Skin of body (tissue), 1 donor: ENCODE measurements at regions not wholly inside any gene's neighbourhood (a gene's known extent, or its start where the extent isn't known, plus 50 kb on each side); places are given as distances from the start of the nearest gene placed in this dataset.
"Not testable (repeated sequence)": the region's sequence is repeated elsewhere in the genome, so short reads cannot be mapped to it uniquely, and the experiment has no call there.

Experiments used
- DNase-seq: peaks from one replicate; lab custom pipeline; 2025; lab: John Stamatoyannopoulos, UW

DNA sequence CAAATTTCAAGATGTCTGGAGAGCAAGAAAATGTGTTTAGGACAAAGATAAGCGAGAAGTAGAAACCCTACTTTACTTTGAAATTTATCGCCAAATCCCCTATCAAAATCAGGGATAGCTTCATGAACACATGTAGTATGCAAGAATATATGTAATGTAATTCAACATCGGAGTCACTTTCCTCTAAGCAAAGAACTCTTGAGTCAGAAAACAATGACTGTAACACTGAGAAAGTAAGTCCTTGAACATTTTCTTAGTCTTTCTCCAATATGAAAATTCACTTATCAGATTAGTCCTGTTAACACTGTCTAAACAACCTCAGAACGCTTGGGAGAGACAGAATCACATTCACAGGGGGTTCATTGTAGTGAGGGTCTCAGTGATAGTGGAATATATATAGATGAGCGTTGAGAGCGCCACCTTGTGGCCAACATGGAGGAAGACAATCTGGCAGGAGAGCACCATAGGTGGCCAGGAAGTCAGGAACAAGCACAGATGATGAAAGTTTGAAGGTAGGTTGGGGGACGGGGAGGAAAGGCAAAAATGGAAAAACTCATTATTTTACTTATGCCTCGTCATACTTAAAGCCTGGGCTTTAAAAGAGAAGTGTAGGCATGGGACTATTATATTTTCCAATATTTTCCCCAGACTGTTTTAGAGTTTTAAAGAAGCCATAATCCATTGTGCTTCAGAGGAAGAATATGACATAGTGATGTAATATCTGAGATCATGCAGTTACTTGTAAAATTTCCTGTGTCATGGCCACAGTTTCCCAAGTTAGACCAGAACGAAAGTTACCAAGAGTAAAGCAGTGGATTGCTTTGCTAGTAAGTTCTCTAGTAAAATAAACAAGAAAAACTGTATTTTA is 115.5 kb upstream of the GNAI1 start:
- peak; percentile 8 for DNase-seq

- DNase-seq = no peak
Measured at GRCh38 chr7:80017101-80017698, 117.4 kb upstream of the GNAI1 start.

DNA sequence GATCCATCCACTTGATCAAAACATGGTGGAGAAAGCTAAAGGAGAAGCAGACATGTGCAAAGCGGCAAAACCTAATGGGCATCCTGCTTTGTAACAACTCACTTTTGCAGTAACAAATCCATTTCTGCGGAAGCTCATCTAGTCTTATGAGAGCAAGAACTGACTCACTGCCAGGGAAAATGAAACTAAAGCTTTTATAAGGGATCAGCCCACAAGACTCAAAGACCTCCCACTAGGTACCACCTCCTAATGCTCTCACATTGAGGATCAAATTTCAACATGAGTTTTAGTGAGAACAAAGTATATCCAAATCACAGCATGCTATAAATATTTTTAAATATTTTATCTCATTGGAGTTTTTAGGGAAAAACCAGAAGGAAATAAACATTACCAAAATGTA is 120.1 kb upstream of the GNAI1 start:
- no peak for DNase-seq

- DNase-seq = no peak
Measured at GRCh38 chr7:80008039-80008438, 126.6 kb upstream of the GNAI1 start.

- no peak for DNase-seq
Measured at GRCh38 chr7:80002865-80003264, 131.8 kb upstream of the GNAI1 start.

GRCh38 chr7:79998363-79998762 is 136.3 kb upstream of the GNAI1 start:
- no peak for DNase-seq

DNA sequence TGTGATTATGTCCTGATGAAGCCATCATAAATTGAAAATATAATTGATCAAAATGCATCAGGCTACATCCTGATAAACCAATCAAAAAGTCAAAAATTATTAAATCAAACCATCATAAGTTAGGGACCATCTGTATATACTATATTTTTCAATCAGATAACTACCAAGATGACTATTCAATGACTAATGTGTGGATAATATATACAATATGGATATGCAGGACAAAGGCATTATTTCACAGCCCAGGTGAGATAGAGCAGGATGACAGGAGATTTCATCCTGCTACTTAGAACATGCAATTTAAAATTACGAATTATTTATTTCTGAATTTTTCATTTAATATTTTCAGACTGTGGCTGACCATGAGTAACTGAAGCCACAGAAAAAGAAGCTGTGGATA is 137.3 kb upstream of the GNAI1 start:
- DNase-seq = no peak

- not testable (repeated sequence) for DNase-seq
Measured at GRCh38 chr7:79995741-79996140, 138.9 kb upstream of the GNAI1 start.

DNA sequence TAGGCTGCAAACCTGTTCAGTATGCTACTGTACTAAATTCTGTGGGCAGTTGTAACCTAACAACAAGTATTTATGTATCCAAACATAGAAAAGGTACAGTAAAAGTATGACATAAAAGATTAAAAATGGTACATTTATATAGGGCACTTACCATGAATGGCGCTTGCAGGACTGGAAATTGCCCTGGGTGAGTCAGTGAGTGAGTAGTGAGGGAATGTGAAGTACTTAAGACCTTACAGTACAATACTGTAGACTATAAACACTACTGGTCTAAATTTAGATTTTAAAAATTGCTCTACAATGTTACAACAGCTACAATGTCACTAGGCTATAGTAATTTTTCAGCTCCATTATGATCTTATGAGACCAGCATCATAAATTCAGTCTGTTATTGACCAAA is 146.0 kb upstream of the GNAI1 start:
- no peak for DNase-seq

GRCh38 chr7:79984210-79984609 is 150.4 kb upstream of the GNAI1 start:
- DNase-seq = no peak

GRCh38 chr7:79982141-79982770 is 152.4 kb upstream of the GNAI1 start:
- no peak for DNase-seq

DNA sequence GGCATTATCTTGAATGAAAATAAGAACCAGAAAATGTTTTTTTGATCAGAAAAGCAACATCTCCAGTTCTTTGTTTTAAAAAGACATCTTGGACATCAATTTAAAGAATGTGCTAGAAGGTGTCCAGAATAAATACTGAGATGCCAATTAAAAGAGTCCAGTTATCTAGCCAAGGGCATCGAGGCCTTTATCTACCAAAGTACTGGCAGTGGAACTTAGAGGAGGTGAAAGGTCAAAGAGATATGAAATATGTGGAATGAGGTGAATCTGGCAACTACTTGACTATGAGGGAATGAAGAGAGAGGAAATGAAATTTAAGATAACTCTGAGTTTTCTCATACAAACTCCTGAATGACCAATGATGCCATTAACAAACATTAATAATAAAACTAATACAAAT is 154.3 kb upstream of the GNAI1 start:
- DNase-seq = no peak

DNA sequence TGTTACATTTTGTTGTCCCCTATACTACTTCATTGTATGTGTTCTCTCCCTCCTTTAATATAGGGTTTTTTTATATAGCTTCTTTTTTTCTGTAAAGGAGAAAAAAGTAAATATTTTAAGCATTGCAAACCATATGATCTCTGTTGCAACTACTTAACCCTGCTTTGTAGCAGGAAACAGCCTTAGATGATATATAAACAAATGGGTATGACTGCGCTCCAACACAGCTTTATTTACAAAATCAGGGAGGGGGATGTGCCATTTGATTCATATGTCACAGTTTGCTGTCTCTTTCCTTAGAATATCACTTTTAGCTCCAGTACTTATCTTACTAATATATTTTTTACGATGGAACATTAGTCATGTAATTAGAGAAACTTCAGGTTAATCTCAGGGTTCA is 155.2 kb upstream of the GNAI1 start:
- DNase-seq = no peak

DNA sequence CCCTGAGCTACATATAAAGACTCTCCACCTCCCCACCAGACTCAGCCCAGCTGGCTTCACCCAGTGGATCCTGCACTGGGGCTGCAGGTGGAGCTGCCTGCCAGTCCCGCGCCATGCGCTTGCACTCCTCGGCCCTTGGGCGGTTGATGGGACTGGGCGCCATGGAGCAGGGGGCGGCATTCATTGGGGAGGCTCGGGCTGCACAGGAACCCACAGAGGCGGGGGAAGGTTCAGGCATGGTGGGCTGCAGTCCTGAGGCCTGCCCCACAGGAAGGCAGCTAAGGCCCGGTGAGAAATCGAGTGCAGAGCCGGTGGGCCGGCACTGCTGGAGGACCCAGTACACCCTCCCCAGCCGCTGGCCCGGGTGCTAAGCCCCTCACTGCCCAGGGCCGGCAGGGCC is 157.2 kb upstream of the GNAI1 start:
- DNase-seq = no peak

- DNase-seq = not testable (repeated sequence)
Measured at GRCh38 chr7:79976711-79977020, 158.0 kb upstream of the GNAI1 start.

- not testable (repeated sequence) for DNase-seq
Measured at GRCh38 chr7:79975986-79976710, 158.5 kb upstream of the GNAI1 start.

- DNase-seq = no peak
Measured at GRCh38 chr7:79973455-79973854, 161.2 kb upstream of the GNAI1 start.

GRCh38 chr7:79971058-79971457 is 163.6 kb upstream of the GNAI1 start:
- no peak for DNase-seq

DNA sequence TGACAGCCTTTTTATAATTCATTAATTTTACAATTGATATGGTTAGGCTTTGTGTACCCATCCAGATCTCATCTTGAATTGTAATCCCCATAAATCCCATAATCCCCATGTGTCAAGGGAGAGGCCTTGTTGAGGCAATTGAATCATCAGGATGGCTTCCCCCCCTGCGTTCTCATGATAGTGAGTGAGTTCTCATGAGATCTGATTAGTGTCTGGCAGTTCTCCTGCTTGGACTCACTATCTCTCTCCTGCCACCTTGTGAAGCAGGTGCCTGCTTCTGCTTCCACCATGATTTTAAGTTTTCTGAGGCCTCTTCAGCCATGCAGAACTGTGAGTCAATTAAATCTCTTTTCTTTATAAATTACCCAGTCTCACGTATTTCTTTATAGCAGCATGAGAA is 165.7 kb upstream of the GNAI1 start:
- no peak for DNase-seq

DNA sequence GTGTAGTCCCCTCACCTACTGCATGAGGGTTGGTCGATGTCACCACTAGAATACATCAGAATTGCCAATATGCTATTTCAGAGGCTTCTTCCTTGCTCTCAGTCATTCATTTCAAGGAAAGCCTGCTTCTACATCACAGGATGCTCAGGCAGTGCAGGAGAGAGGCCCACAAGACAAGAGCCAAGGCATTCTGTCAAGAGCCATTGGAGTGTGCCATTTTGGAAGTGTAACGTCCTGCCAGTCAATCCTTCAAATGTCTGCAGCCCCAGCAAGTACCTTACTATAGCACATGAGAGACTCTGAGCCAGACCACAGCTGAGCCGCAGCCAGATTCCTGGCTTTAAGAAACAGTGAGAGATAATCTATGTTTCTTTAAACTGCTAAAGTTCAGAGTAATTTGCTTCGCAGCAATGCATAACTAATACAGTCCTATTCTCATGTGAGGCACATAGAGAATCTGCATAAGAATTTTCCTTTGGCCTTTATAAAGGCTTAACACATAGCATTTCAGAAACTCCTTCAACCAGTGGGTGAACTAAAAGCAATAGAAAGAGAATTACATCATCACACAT is 166.5 kb upstream of the GNAI1 start:
- no peak for DNase-seq

- no peak for DNase-seq
Measured at GRCh38 chr7:79965946-79966345, 168.7 kb upstream of the GNAI1 start.

DNA sequence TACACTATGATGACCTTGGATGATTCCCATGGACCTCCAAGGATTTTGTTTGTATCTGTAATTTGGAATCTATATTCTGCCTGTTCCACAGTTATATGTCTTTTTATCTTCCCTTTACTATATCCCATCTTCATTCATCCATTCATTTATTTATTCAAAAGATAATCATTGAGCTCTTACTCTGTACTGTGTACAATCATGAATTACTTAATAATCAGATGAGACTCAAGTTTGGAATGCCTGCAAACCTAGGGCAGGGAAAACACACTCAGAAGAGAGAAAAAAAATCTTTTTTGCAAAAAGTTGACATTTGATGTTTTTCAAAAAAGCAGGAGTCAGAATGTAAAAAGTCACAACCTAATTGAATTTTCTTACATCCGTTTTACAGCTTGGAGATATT is 170.2 kb upstream of the GNAI1 start:
- no peak for DNase-seq
